Stimulated activated CD4-positive, alpha-beta T cell treated with anti-CD3 and anti-CD28 coated beads, Interleukin-2, amount 100 ng/mL, for 48 hours (primary cell): ENCODE measurements at regions not wholly inside any gene's neighbourhood (a gene's known extent, or its start where the extent isn't known, plus 50 kb on each side); places are given as distances from the start of the nearest gene placed in this dataset.
"Not testable (repeated sequence)": the region's sequence is repeated elsewhere in the genome, so short reads cannot be mapped to it uniquely, and the experiment has no call there.

Source experiments
- DNase-seq, 2 donors: peaks; one replicate each; pipeline ENCODE4 v3.0.0-alpha.2; 2020

DNA sequence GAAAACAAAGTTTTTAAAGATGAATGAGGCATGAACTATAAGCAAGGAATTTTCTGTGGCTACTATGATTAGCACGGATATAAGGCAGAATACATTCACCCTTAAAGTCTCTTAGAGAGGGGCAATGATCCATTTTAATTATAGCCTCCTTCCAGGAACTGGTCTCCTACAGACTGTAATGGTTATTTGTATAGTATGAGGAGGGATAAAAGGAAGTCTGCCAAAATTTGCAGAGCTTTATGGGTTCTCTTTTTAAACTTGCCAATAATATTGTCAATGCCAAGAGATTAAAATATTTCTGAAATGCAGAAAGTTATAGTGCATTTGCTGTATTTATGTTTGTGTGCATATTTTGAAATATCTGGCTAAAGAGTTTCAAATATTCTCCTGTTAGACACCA, 271.4 kb upstream of the LUZP2 start:
- no peak for DNase-seq

GRCh38 chr11:24226606-24227005, 270.2 kb upstream of the LUZP2 start:
- DNase-seq: no peak

DNA sequence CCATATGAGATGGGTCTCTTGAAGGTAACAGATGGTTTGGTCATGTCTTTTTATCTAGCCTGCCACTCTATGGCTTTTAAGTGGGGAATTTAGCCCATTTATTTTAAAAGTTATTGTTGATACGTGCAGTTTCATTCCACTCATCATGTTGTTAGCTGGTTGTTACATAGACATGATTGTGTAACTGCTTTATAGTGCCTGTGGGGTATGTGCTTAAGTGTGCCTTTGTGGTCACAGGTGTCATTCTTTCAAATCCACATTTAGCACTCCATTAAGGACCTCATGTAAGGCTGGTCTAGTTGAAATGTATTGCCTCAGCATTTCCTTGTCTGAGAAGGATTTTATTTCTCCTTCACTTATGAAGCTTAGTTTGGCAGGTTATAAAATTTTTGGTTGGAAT, 263.8 kb upstream of the LUZP2 start:
- DNase-seq: no peak

DNA sequence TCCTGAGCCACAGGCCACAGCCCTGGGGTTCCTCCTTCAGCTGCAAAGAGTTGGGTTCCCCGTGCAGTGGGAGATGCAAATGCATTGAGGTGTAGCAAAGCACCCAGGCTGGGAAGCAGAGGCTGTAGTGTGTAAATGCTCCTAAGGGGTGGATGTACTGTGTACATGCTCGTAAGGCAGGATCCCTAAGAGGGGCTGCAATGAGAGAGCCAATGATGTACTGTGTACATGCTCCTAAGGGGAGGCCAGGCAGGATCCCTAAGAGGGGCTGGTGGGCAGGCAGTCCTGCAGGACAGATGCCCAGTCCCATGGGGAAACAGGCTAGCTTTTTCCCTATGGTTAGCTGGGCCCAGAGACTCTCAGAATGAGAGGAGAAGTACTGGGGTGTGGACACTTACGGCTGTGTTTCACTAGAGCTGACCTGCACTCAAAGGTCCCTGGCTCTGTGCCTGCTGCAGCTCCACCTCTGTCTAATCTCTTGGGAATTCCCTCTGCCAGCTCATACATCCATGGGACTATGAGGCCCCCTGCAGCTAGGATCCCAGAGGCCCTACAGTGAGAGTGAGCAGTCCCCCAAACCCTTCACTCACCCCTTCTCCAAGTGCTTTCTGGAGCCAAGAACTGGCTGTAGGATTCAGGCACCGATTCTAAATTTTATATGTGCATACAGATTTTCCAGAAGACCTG, 261.9 kb upstream of the LUZP2 start:
- DNase-seq: no peak

DNA sequence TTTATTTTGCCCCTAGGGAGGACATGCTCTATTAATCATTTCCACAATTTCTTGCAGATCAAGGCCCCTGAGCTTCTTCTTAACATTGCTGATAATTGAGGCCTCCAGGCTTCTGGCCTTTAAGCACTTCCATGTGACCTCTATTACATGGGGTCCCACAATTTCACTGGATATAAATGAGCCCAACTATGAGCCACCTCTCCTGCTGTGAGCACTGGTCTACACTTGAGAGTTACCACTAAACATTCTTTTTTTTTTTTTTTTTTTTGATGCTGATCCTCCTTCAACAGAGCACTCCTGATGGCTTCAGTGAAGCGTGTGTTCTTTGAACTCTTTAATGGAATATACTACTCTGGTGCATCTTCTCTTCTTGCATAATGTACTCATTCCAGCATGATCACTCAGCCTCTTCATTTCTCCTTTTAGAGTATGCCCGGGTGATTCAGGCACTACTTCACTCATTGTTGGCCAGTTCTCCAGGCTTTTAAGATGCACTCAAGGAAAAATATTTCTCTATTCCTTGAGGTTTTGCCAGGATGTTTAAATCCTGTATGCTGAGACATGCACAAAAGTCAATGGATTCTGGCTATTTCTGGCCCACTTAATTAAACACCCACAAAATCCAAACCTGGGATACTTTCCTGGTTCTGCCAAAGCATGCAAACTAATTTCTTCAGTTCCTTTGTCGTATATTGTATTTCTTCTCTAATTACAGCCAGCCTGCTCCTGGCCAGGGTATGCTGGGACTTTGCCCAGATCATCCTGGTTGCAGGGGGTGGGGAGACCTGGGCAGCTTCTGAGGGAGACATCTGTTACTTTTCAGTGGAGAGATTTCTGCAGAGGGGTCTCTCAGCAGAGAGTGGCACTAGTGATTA, 257.8 kb upstream of the LUZP2 start:
- DNase-seq: no peak

GRCh38 chr11:24239930-24240329, 256.9 kb upstream of the LUZP2 start:
- no peak for DNase-seq

DNA sequence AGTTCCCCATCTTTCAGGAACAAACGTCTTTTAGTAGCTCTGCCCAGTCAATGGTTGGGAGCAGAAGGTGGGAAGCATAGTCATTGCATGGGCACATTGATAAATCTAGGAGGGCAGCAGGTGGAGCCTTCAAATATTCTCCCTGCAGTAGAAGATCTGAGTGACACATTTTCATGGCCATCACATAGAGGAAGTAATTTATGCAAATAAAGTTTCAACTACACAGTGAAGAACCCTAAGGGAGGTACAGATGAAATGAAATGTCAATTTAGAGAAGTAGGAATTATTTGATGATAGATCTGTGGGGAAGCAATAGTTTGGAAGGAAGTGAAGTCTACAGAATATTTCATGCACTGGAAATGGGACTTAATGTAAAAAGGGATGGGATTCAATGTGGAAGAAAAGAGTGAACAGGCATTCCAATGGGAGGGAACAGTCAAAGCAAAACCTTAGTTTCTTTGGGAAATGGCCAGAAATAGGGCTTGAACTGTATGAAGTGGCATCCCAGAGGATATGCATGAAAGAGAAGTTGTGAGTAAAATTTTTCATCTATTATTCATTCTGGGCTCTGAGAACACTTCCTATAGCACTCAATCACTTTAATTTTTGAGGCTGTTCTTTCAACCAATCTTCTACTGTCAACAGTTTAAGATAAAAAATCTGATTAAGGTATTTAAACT, 256.2 kb upstream of the LUZP2 start:
- DNase-seq: no peak

DNA sequence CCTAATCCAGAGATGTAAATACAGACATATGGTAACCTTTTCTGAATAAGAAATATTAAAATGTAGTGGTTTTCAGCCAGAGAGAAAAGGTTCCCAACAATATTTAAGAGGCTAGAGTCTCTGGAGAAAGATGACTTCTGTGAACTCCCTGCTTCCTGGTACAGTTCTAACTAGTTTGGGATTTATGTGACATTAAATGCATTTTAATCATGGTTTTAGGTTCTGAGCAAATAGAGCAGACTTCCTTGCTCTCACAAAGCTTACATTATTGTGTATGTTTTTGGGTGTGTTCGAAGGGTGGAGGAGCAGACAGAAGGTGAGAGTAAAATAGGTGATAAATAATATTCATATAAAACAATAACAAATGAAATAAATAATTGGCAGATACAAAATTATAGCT, 250.1 kb upstream of the LUZP2 start:
- DNase-seq: no peak

DNA sequence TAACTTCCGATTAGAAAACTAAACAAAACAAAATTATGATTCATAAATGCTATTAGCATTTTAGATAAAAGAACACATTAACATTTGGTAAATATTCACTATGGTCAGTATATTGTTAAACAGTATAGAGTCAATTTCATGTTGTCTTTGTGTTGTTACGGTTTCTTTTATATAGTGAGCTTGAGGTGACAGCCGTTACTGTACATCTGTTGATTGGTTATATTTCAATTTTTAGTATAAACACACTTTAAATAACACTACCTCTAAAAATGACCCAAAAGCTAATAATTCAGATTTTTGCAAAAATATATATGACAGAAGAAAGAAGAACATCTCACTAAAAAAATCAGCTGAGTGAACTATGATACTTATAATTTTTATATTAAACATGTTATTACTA, 249.0 kb upstream of the LUZP2 start:
- no peak for DNase-seq

DNA sequence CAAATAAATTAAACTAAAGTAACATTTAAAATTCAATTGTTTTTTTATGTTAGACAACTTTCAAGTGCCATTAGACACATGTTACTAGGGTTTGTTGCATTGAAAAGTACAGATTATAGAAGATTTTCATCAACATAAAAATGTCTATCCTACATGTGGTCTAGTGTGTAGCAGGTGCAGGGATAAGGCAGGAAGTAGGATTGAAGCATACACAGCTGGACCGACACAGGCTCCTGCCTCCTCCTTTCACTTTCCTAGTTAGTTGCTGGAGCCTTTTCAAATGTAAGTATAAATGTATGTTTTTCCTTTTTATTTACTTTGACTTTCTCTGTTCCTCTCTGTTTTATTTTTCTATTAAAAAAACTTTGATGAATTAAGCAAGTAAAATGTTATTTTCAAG, 246.9 kb upstream of the LUZP2 start:
- no peak for DNase-seq

DNA sequence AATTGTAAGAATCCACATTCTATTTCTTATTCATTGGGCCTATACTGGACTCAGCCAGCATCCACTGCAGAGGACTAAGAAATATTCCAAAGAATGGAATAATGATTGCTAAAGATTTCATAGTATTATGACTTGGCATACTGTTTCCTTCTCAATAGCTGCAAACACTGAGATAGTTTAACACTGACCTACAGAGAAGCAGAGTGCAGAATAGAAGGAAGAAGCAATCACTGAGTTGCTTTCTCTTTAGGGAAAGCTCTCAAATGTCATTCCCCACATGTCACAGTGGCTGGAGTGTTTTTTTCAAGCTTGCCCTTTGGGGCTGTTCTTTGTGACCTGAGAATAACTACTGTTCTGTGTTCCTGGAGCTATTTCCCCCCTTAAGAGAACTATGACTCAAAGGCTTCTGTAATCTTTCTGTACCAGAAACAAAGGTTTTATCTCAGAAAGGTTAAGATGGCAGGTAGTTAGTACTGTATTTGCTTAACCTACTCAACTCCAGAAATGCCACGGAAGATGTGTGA, 243.6 kb upstream of the LUZP2 start:
- DNase-seq: no peak

GRCh38 chr11:24264868-24265267, 232.0 kb upstream of the LUZP2 start:
- DNase-seq: no peak

DNA sequence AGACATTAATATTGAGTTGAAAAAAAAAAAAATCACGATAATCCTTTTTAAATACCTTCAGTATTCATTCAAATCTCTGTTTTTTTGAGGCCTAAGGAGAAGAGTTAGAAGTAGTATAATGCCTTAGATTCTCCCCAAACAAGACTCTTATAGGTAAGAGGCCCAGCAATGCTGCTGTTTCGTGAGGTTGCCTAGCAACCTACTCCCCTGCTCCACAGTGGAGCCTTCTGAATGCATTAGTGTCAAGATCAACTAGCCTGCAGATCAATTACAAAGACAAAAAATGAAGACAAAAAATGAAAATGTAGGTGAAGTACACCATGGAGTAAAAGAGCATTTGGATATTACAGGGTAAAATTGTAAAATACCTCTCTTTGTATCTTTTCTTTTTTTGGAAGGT, 229.8 kb upstream of the LUZP2 start:
- no peak for DNase-seq

DNA sequence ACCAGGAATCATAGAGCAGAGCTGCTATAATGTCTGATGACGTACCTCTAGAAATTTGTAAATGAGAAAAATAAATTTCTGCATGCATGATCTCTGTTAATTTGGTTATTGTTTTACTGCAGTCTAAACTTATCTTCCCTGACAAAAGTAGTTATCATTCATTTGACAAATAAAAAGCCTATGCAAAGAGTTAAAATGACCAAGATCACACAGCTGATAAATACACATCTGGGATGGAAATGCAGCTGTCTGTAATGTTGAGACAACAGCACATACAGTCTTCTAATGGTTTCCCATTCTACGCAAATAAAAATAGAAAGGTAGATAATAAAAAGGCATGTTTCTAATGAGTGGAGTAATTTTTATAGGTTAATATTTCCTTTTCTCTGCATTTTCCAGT, 225.1 kb upstream of the LUZP2 start:
- no peak for DNase-seq

- DNase-seq: not testable (repeated sequence)
Observed at GRCh38 chr11:24274214-24274781, 222.6 kb upstream of the LUZP2 start.

DNA sequence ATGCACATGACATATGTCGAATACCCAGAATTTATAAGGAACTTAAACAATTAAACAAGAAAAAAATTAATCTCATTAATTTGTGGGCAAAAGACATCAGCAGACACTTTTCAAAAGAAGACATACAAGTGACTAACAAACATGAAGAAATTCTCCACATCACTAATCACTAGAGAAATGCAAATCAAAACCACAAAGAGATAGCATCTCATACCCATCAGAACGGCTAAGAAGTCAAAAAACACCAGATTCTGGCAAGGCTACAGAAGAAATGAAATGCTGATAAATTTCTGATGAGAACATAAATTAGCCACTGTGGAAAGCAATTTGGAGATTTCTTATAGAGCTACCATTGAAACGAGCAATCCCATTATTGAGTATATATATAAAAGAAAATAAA, 210.6 kb upstream of the LUZP2 start:
- DNase-seq: no peak

- DNase-seq: no peak
Observed at GRCh38 chr11:24289301-24289700, 207.6 kb upstream of the LUZP2 start.

- DNase-seq: no peak
Observed at GRCh38 chr11:24293964-24294363, 202.9 kb upstream of the LUZP2 start.

- no peak for DNase-seq
Observed at GRCh38 chr11:24295360-24295759, 201.5 kb upstream of the LUZP2 start.

DNA sequence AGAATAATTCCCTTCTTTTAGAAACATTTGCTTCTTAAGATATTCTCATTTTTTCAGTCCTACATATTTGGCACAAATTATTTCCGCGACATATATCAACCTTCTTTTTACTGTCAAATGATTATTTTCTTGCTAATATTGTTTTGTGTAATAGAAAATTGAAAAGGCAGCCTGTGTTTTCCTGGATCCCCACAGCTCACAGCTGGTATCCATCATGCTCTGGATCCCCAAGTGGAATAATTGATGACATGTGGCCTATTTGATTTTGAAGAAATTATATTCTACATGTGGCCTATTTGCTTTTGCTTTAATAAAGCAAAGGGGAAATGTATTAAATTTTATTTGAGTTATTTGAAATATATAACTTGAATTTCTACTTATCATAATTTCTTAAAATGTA, 199.4 kb upstream of the LUZP2 start:
- no peak for DNase-seq

- DNase-seq: no peak
Observed at GRCh38 chr11:24298146-24298545, 198.7 kb upstream of the LUZP2 start.

- no peak for DNase-seq
Observed at GRCh38 chr11:24311974-24312373, 184.9 kb upstream of the LUZP2 start.
